Stimulated activated CD4-positive, alpha-beta T cell treated with anti-CD3 and anti-CD28 coated beads, Interleukin-2, amount 100 ng/mL, for 48 hours (primary cell): ENCODE measurements at regions not wholly inside any gene's neighbourhood (a gene's known extent, or its start where the extent isn't known, plus 50 kb on each side); places are given as distances from the start of the nearest gene placed in this dataset.

ENCODE experiments used
- DNase-seq, 2 donors: peaks; one replicate each; pipeline ENCODE4 v3.0.0-alpha.2; 2020

DNA sequence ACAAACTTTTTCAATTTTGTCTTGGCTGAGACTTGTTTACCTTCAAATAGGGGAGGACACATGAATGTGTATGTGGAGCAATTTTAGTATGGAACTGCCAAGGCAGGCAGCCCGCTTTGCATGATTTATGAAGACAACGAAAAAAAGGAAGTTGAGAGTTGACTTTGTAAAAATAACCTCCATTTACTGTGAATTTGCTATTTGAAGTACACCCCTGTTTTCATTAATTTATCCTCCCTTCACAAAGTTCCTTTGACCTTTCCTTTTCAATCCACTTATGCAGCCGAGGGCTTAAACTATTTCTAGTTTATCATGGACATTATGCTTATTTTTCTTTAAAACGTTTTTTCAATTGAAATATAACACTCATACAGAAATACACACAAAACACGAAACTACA, 369.6 kb upstream of the CADM1 start:
- DNase-seq: no peak

- no peak for DNase-seq
Measured at GRCh38 chr11:115872416-115872815, 368.2 kb upstream of the CADM1 start.

DNA sequence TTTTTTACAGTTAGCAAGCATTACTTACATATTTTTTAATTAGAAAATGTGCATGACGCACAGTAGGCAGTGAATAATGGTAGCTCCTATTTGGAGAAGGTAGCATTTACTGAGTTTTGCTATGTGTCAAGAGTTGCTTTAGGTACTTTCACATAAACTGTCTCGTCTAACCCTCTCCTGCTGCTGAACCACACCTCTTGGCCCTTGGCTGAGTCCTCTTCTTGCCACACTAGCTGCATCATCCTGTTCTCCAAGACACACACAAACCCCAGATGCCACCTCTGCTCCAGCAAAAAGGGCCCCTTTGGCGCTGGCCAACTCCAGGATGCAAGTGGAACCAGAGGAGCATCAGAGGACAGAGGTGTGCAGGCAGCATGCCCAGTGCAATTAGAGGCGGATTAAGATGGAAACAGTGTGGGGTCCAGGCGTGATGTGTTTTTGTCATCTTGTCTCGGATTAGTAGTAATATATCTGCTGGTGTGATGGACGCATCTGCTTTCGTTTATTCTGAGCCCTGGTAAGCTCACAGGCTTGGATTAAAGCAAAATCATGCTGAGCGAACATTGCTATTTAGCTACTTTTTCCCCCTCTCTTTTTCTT, 367.0 kb upstream of the CADM1 start:
- DNase-seq: no peak

DNA sequence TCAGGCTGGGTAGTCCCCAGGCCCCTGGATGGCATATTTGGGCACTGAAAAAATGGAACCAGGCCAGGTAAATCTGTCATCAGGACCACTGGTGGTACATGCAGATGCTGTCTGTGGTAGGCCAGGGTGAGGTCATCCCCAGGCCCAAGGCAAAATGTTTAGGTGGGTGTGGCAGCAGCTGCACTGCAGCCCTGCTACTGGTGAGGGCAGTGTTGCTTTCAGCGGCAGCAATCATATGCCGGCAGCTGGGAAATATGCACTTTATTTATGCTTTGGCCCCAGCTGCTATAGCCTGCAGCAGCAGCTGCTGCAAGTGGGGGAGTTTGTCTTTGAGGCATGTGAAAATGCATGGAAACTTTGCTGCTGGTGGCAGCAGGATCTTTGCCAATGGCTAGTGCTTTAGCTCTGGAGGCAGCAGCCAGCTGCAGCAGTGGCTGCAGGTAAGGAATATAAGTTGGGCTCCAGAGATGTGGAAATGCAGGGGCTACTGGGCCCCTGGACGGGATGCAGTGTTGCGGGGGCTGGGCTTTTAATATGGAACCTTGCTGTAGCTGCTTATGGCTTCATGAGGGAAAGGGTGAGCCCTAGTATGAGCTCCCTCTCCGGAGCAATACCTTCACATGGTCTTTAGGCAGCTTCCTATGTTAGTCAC, 365.7 kb upstream of the CADM1 start:
- DNase-seq: no peak

DNA sequence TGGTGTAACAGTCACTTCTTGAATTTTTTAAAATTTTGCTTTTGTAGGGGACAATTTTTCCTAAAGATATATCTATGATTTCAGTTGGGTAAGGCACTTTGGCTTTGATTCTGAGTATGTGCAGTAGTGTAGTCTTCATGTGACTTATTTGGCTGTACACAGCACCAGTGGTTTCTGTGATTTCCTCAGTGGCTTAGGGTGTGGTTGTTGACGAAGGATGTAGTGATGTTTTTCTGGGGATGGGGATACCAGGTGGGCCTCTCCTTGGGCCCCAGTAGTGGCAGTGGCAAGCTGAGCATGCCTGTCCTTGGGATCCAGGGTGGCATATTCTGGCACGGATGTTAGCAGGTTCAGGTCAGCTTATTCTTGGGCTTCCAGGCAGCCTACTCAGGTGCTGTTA, 364.9 kb upstream of the CADM1 start:
- DNase-seq: no peak

DNA sequence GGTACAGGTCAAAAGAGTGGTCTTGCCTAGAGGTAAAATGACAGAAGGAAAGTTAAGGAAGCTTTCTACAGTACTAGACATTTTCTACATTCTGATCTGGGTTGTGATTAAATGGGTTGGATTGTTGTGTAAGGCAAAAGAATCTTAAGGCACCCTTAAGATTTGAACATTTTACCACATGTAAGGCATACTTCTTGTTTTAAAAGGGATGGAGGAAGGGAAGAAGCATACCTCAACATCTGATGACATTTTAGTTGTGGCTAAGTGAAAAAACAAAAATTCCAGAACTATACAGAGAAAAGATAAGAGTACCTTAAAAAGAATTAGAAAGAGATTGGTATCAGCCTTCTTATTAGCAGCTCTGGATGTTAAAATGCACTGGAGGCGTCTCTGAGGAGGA, 356.0 kb upstream of the CADM1 start:
- no peak for DNase-seq

DNA sequence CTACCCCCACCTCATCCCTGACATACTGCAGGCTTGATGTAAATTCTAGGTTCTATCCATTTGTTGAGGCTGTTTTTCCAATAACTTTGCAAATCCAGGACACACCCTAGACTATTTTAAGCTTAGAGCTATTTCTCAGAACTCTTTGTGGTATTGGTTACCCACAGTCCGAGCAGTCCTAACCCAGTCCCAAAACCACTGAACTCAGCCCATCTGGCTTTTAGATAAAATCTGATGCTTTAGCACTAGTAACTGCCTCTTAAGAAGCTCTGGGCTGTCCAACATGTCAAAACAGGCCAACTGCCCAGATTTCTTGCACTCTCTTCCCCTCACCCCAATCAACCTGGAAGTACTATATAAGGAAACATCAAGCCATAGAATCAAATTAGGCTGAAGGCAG, 344.4 kb upstream of the CADM1 start:
- no peak for DNase-seq

- DNase-seq: no peak
Measured at GRCh38 chr11:115848080-115848479, 343.9 kb upstream of the CADM1 start.

GRCh38 chr11:115845872-115846271, 341.7 kb upstream of the CADM1 start:
- DNase-seq: no peak

DNA sequence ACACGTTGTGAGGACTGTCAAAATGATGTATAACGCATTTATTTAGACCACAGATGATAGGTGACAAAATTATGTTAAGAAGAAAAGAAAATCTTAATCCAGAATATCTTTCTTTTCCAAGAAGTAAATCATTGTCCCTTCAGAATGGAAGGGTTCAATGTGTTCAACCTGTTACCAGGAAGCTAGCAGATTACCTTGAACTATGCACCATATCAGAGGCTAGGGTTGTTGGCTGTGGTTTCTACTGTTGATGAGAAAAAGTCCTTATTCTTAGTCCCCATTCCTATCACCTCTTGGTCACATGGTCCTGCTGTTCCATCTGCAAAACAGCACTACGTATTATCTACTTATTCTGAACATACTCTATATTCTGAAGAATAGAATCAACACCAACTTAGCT, 339.5 kb upstream of the CADM1 start:
- DNase-seq: no peak

DNA sequence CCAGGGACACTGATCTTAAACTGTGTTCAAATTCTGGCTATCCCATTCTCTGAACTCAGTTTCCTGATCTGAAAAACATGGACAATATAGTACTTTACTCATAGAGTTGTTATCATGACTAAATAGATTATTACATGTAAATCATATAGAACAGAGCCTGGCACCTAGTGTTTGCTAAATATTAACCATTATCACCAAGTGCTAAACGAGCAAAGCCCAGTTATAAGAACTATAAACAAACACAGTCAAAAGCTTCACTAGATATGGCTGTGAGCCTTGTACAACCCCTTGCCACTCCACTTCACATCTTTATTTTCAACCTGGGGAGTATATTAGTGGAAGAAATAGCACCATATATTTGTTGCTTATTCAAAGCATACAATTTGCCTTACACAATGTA, 338.9 kb upstream of the CADM1 start:
- DNase-seq: no peak

GRCh38 chr11:115820026-115820425, 315.8 kb upstream of the CADM1 start:
- no peak for DNase-seq

DNA sequence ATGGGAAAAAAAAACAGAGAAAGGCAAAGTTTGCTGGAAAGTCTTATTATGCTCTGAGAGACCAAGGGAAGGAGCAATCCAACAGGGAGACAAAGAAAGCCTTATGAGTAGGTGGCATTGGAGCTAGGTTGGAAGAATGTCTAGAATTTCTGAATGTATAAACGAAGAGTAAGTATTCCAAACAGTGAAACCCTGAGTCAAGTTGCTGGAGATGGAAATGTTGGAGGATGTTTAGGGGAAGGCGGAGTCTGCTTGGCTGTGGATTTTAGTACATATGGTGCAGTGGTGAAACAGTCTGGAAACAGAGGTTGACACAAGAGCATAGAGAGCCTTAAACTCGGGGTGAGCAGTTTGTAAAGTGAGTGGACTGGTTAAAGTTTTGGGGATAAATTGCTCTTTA, 314.8 kb upstream of the CADM1 start:
- no peak for DNase-seq

DNA sequence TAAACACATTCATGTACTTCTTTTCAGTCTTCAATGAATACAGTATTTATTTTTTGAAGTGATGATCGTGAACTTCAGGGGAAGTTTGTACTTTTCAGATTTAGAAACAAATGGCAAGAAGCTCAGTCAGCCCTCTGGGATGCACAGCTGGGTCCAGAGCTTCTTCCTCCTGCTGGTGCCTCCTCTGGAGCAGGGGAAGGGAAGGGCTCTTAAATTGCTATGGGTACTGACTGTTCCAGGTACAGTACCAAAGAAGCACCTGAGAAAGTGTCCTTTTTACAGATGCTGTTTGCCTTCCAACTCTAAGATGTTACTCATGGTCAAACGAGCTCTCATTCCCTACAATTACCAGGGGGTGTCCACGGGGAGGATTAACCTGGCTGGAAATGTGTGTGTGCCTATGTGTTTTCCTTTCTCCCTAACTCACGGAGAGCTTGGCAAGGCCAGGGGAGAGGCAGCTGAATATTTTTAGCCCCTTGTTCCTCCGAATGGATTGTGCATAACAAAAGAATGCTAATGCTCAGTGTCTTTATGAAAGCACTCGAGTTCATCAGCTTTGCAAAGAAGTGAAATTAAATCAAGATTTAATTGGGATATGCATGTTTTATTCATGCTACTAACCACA, 313.7 kb upstream of the CADM1 start:
- DNase-seq: no peak

DNA sequence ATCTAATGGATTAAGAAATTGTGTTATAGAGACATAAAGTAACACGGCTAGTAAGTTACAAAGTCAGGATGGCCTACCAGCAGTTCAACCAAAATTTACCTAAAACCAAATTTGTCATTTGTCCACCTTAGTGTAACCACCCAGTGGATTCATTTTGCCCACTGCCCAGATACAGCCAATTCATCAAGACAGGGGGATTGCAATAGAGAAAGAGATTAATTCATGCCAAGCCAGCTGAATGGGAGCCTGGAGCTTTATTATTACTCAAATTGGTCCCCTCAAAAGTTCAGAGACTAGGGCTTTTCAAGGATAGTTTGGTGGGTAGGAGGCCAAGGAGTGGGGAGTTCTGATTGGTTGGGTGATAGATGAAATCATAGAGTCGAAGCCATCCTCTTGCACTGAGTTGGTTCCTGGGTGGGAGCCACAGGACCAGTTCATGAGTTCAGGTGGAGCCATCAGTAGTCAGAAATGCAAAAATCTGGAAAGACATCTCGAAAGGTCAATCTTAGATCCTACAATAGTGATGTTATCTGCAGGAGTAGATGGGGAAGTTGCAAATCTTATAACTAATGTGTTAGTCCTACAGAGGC, 304.2 kb upstream of the CADM1 start:
- no peak for DNase-seq

DNA sequence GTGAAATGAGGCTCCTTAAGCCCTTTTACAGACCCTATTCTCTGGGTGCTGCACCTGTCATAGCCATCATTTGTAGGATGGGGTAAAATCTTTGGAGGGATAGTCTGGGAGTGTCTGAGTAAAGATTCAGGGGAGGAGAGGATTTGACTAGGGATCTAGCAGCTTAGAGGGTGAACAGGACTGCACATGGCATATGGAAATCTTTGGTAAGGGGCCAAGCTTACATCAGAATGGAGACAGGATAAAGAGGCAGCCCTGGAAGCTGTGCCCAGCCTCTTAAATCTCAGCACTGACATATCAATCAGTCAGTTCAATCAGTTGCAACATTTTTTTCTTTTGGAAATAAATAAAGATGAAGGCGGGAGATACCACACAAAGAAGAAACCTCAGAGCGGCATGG, 301.8 kb upstream of the CADM1 start:
- DNase-seq: no peak

- DNase-seq: no peak
Measured at GRCh38 chr11:115803073-115803740, 299.0 kb upstream of the CADM1 start.

DNA sequence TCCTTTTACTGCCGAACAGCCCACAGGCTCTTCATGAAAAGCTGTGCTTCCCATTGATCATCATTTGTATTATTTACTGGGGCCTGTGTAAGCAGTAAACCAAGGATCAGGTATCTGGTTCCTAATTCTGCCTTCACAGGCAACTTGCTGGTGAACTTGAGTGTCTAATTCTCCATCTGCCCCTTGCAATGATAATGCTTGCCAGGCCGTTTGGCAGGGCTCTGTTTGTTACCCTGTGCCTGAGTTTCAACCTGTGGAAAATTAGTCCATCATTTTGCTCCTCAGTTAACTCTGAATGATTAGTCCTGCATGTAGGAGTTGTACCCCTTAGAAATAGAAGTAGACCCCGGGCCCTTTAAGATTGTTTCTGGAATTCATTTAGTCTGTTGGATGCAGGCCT, 298.4 kb upstream of the CADM1 start:
- DNase-seq: no peak

GRCh38 chr11:115792903-115793302, 288.7 kb upstream of the CADM1 start:
- no peak for DNase-seq

GRCh38 chr11:115787302-115787701, 283.1 kb upstream of the CADM1 start:
- DNase-seq: no peak

- no peak for DNase-seq
Measured at GRCh38 chr11:115784796-115785521, 280.7 kb upstream of the CADM1 start.

- DNase-seq: no peak
Measured at GRCh38 chr11:115780646-115781362, 276.6 kb upstream of the CADM1 start.
